GM12864 (cell line): ENCODE measurements at regions not wholly inside any gene's neighbourhood (a gene's known extent, or its start where the extent isn't known, plus 50 kb on each side); places are given as distances from the start of the nearest gene placed in this dataset.

ENCODE experiments used
- DNase-seq: peaks from one replicate; pipeline ENCODE4 v3.0.0-alpha.2; 2011; ENCODE audit warnings: low read depth
- H3K4me3 ChIP-seq: 2 replicates; pipeline ENCODE4 v1.5.1; 2011; ENCODE audit warnings: mild to moderate bottlenecking, low read depth, low read length, control low read depth
- TF ChIP-seq, protein P1 (sequence below): IDR thresholded peaks from 2 replicates; pipeline ENCODE4 v1.5.1; 2011; ENCODE audit warnings: low read depth, mild to moderate bottlenecking, moderate library complexity, low read length, control low read depth, inconsistent platforms; ENCODE audit errors: missing control alignments

DNA sequence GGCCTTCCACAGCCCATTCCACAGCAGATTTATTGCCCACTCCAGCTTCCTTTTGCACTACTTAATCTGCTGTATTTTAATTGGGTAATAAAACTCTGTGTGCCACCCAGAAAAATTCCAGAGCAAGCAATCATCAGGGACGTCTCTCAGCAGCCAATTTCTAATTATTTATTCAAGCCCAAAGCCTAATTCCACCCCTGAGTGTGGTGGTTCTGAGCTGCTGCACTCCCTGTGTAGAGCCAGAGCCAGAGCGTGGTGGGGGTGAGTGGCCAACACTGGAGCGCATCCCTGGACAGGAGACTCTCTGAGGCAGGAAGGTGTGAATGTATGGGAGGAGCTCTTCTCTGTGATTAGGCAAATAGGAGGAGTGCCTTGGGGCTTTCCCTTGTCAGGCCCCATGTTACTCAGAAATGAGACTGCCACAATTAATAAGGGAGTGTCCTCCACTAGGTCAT is 66.1 kb downstream of the CD24 start:
- TF ChIP-seq, protein P1, sequence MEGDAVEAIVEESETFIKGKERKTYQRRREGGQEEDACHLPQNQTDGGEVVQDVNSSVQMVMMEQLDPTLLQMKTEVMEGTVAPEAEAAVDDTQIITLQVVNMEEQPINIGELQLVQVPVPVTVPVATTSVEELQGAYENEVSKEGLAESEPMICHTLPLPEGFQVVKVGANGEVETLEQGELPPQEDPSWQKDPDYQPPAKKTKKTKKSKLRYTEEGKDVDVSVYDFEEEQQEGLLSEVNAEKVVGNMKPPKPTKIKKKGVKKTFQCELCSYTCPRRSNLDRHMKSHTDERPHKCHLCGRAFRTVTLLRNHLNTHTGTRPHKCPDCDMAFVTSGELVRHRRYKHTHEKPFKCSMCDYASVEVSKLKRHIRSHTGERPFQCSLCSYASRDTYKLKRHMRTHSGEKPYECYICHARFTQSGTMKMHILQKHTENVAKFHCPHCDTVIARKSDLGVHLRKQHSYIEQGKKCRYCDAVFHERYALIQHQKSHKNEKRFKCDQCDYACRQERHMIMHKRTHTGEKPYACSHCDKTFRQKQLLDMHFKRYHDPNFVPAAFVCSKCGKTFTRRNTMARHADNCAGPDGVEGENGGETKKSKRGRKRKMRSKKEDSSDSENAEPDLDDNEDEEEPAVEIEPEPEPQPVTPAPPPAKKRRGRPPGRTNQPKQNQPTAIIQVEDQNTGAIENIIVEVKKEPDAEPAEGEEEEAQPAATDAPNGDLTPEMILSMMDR = no peak
- DNase-seq = no peak

GRCh38 chr6:106907754-106908153 is 66.8 kb downstream of the CD24 start:
- H3K4me3 ChIP-seq = no peak overlapping the region
- DNase-seq = no peak
- TF ChIP-seq, protein P1 = no peak

More for the DNA sequence above, 66.1 kb downstream of the CD24 start:
- no peak overlapping the region for H3K4me3 ChIP-seq

DNA sequence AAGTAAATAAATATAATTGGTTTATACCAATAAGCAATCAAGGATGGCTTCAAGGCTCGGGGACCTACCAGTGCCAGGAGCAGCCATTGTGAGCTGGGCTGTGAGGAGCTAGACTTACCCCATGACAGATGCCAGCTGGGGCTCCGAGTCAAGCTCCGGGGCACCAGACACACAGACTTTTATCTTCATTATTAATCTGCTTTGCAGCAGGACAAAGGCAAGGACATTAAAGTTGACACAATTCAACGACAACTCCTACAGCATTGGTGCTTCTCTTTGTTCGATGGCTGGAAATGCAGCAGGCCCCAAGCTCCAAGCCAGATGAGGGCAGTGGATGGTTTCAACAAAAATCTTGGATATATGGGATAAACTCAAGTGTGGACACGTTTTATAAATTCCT is 68.3 kb downstream of the CD24 start:
- TF ChIP-seq, protein P1 = no peak
- no peak for DNase-seq
- no peak overlapping the region for H3K4me3 ChIP-seq

- TF ChIP-seq, protein P1 = no peak
- H3K4me3 ChIP-seq = no peak overlapping the region
- no peak for DNase-seq
Observed at GRCh38 chr6:106903299-106903698, 71.2 kb downstream of the CD24 start.

- no peak for DNase-seq
- TF ChIP-seq, protein P1 = no peak
- no peak overlapping the region for H3K4me3 ChIP-seq
Observed at GRCh38 chr6:106901062-106901461, 73.5 kb downstream of the CD24 start.

DNA sequence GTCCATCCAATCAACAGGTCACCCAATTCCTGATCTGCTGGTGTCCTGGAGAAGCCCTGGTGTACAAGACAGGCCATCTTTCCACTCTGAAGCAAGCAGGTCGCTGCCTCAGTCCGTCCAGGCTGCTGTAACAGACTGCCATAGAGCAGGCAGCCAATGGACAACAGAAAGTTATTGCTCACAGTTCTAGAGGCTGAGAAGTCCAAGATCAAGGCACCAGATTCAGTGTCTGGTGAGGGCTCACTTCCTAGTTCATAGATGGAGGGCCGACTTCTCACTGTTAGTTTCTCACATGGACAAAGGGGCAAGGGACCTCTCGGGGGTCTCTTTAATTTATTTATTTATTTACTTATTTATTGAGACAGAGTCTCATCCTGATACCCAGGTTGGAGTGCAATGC is 74.8 kb downstream of the CD24 start:
- H3K4me3 ChIP-seq = no peak overlapping the region
- DNase-seq = no peak
- TF ChIP-seq, protein P1 = no peak

GRCh38 chr6:106897580-106897979 is 76.9 kb downstream of the CD24 start:
- no peak for DNase-seq
- no peak overlapping the region for H3K4me3 ChIP-seq
- TF ChIP-seq, protein P1 = no peak
